K562 (cell line): ENCODE measurements at regions not wholly inside any gene's neighbourhood (a gene's known extent, or its start where the extent isn't known, plus 50 kb on each side); places are given as distances from the start of the nearest gene placed in this dataset.

Experiments
- ATAC-seq: fragments of 200-7000 bp; cut with Tn5 transposase; 3 replicates; pipeline ENCODE4 v1.9.1; 2020; ENCODE audit warnings: moderate library complexity
- BruUV-seq: library from RNA; stranded (reverse); fragments of 400-500 nt; replicated peaks from 2 replicates; lab custom pipeline; 2021; lab: Mats Ljungman, UMichigan
- CTCF ChIA-PET: fragments of 300-600 bp; formaldehyde crosslinking; extraction: SDS; loops from one replicate; lab custom pipeline; 2021; ENCODE audit warnings: low intra/inter-chr PET ratio; lab: Yijun Ruan, JAX
- POLR2A ChIA-PET: fragments of 300-600, 350-650 bp; sonication (Branson Sonifier 250); formaldehyde crosslinking; extraction: SDS; loops from one replicate; lab custom pipeline; 2021; ENCODE audit warnings: antibody characterized with exemption, inconsistent platforms; lab: Yijun Ruan, JAX
- DNase-seq, 4 experiments: peaks; one replicate each; pipeline versions ENCODE4 v3.0.0 to v3.0.0-alpha.2; 2011 to 2018; ENCODE audit warnings: low spot score in 3 of 4, mixed read lengths in 3 of 4; ENCODE audit errors: extremely low read depth in 1 of 4
- FAIRE-seq: peaks from 2 replicates; lab custom pipeline; 2011; peaks lifted over from hg19 to GRCh38; lab: Jason Lieb, UNC
- H2AFZ ChIP-seq: 2 replicates; pipeline ENCODE4 v1.6.0; 2011; ENCODE audit warnings: low read depth, low read length, control low read depth, inconsistent platforms
- H3K27ac ChIP-seq: fragments of 200-600 bp; 3 replicates; pipeline ENCODE4 v1.8.0; 2011; ENCODE audit warnings: low read depth, mild to moderate bottlenecking, control low read depth, inconsistent platforms, low read length, moderate library complexity, mixed read lengths; ENCODE audit errors: extremely low read depth
- H3K27me3 ChIP-seq, 2 experiments: fragments of 300-600 bp in 1 of 2; 2 replicates in 1 of 2; 3 replicates in 1 of 2; pipeline versions ENCODE4 v1.6.0 to v1.8.0; 2011; ENCODE audit warnings: inconsistent platforms in 2 of 2, low read length in 2 of 2, mild to moderate bottlenecking in 1 of 2, mixed read lengths in 1 of 2, moderate library complexity in 1 of 2; ENCODE audit not compliant: control insufficient read depth in 2 of 2, insufficient read depth in 2 of 2
- H3K36me3 ChIP-seq: fragments of 300-600 bp; 3 replicates; pipeline ENCODE4 v1.8.0; 2011; ENCODE audit warnings: mild to moderate bottlenecking, low read length, inconsistent platforms; ENCODE audit not compliant: control insufficient read depth, insufficient read depth
- H3K4me1 ChIP-seq, 2 experiments: fragments of 200-600 bp in 1 of 2; replicated peaks in 1 of 2; 2 replicates in 1 of 2; 3 replicates in 1 of 2; pipeline versions ENCODE4 v1.5.1 to v1.8.0; 2011; ENCODE audit warnings: inconsistent platforms in 2 of 2, low read length in 2 of 2, mild to moderate bottlenecking in 1 of 2, mixed read lengths in 1 of 2, moderate library complexity in 1 of 2; ENCODE audit not compliant: control insufficient read depth in 2 of 2, insufficient read depth in 2 of 2
- H3K4me2 ChIP-seq: 2 replicates; pipeline ENCODE4 v1.6.1; 2011; ENCODE audit warnings: low read length, control low read depth, inconsistent platforms, mixed read lengths; ENCODE audit not compliant: insufficient read depth
- H3K4me3 ChIP-seq: fragments of 200-600 bp; sonication (generic), shearing (Covaris generic); 2 replicates; pipeline ENCODE4 v1.5.1; 2016; ENCODE audit warnings: control low read depth, inconsistent platforms
- H3K79me2 ChIP-seq: fragments of 200-600 bp; 3 replicates; pipeline ENCODE4 v1.8.0; 2011; ENCODE audit warnings: low read length, inconsistent platforms; ENCODE audit not compliant: control insufficient read depth, insufficient read depth
- H3K9ac ChIP-seq, 2 experiments: 2 replicates each; pipeline versions ENCODE4 v1.6.0 to v1.6.1; 2011; ENCODE audit warnings: low read depth in 2 of 2, low read length in 2 of 2, control low read depth in 1 of 2, inconsistent platforms in 1 of 2, mild to moderate bottlenecking in 1 of 2, mixed read lengths in 1 of 2; ENCODE audit not compliant: insufficient read depth in 1 of 2
- H3K9me1 ChIP-seq: one replicate; pipeline ENCODE4 v1.6.0; 2011; ENCODE audit warnings: inconsistent platforms, mild to moderate bottlenecking, low read length, moderate library complexity; ENCODE audit not compliant: control insufficient read depth, insufficient read depth
- H3K9me3 ChIP-seq: replicated peaks from 2 replicates; pipeline ENCODE4 v1.5.1; 2011; ENCODE audit warnings: low read depth, low read length, inconsistent platforms; ENCODE audit not compliant: control insufficient read depth, insufficient read depth
- H4K20me1 ChIP-seq: replicated peaks from 2 replicates; pipeline ENCODE4 v1.6.1; 2011; ENCODE audit warnings: low read length, inconsistent platforms, mixed read lengths; ENCODE audit not compliant: control insufficient read depth, insufficient read depth
- CTBP1 ChIP-seq: fragments of 450-650 bp; IDR thresholded peaks from 2 replicates; pipeline ENCODE4 v1.6.1; 2016; ENCODE audit warnings: borderline replicate concordance
- FOXK2 ChIP-seq, 2 experiments: fragments of 450-650 bp; IDR thresholded peaks in 1 of 2; conservative IDR thresholded peaks in 1 of 2; 2 replicates each; pipeline ENCODE4 v1.6.1; 2016; ENCODE audit warnings: low read depth in 2 of 2, mild to moderate bottlenecking in 1 of 2
- GABPB1 ChIP-seq: sonication (generic); formaldehyde crosslinking; IDR thresholded peaks from 2 replicates; pipeline ENCODE4 v1.8.0; 2022; ENCODE audit warnings: mild to moderate bottlenecking, missing genetic modification reagents
- KHSRP ChIP-seq: fragments of 450-650 bp; IDR thresholded peaks from 2 replicates; pipeline ENCODE4 v1.6.1; 2017
- LCOR ChIP-seq: sonication (generic); formaldehyde crosslinking; IDR thresholded peaks from 2 replicates; pipeline ENCODE4 v1.8.0; 2022; ENCODE audit warnings: mild to moderate bottlenecking, missing genetic modification reagents
- MBD2 ChIP-seq: sonication (generic); IDR thresholded peaks from 2 replicates; pipeline ENCODE4 v1.6.1; 2016; ENCODE audit warnings: low read depth, borderline replicate concordance
- MCM3 ChIP-seq: fragments of 450-650 bp; IDR thresholded peaks from 2 replicates; pipeline ENCODE4 v1.6.1; 2016
- SNIP1 ChIP-seq: fragments of 450-650 bp; IDR thresholded peaks from 2 replicates; pipeline ENCODE4 v1.7.1; 2017; ENCODE audit warnings: low read depth, mild to moderate bottlenecking
- TSHZ1 ChIP-seq: fragments of 250-450 bp; sonication (Bioruptor Pico); IDR thresholded peaks from 2 replicates; pipeline ENCODE4 v1.4.0; 2020; ENCODE audit warnings: mild to moderate bottlenecking, moderate library complexity
- ZNF140 ChIP-seq: fragments of 250-450 bp; sonication (Bioruptor Pico); IDR thresholded peaks from 2 replicates; pipeline ENCODE4 v1.8.0; 2021; ENCODE audit warnings: moderate library complexity, mild to moderate bottlenecking, inconsistent platforms
- ZNF398 ChIP-seq: fragments of 250-450 bp; sonication (Bioruptor Pico); IDR thresholded peaks from 2 replicates; pipeline ENCODE4 v1.8.0; 2021; ENCODE audit warnings: moderate library complexity, mild to moderate bottlenecking, inconsistent platforms
- ZNF668 ChIP-seq: fragments of 250-450 bp; sonication (Bioruptor Pico); IDR thresholded peaks from 2 replicates; pipeline ENCODE4 v1.8.0; 2022; ENCODE audit warnings: mild to moderate bottlenecking, inconsistent platforms
- ZNF780A ChIP-seq: fragments of 250-450 bp; sonication (Bioruptor Pico); IDR thresholded peaks from 2 replicates; pipeline ENCODE4 v1.5.0; 2021; ENCODE audit warnings: mild to moderate bottlenecking
- WGBS: fragments of 100-300 bp; shearing (Covaris generic); methylation state at CpG from one replicate; pipeline ENCODE4 v1.1.6; 2016; ENCODE audit warnings: low coverage, mixed read lengths; ENCODE audit not compliant: insufficient coverage; ENCODE audit errors: missing lambda C conversion rate; 5-methylcytosine and 5-hydroxymethylcytosine counted together
- in situ Hi-C: fragments of 300-500 bp; cut with MboI; formaldehyde crosslinking; loops from 4 replicates; pipeline ENCODE4 v1.15.0; 2018; ENCODE audit warnings: inconsistent platforms, mixed read lengths
- intact Hi-C: fragments of 100-400 bp; cut with micrococcal nuclease; formaldehyde crosslinking; loops from 2 replicates; pipeline ENCODE4 v1.14.2; 2022

GRCh38 chr6:124879992-124880355 lies 82.3 kb upstream of the RNF217 start:
- no peak for ATAC-seq
- no peak overlapping the region for H3K4me2 ChIP-seq
- H3K4me3 ChIP-seq = no peak overlapping the region
- H3K36me3 ChIP-seq = no peaks in the 10 kb centered on the region
- 45% methylated on average over 2 of the region's 2 CpGs for WGBS
- FAIRE-seq = no peak
- no peaks in the 10 kb centered on the region; a peak in 1 of 5 replicates for H3K4me1 ChIP-seq
- H2AFZ ChIP-seq = no peak overlapping the region
- DNase-seq = no peak
- H3K9me3 ChIP-seq = no peaks in the 10 kb centered on the region
- intact Hi-C loops (no loop called here), in situ Hi-C loops (loop anchor here (10.0 kb wide), 3 partner anchors 425 to 965 kb away; partner anchors contain the start of gene HDDC2)
- no peaks in the 10 kb centered on the region for H4K20me1 ChIP-seq
- H3K27ac ChIP-seq = no peak overlapping the region
- H3K79me2 ChIP-seq = no peaks in the 10 kb centered on the region
- POLR2A ChIA-PET = interaction anchor here (0.6 kb wide), 1 partner anchor 178 kb away, joined by 5 read pairs; no protein-coding TSS in a partner anchor
- H3K27me3 ChIP-seq = no peaks in the 10 kb centered on the region
- no peak overlapping the region for H3K9ac ChIP-seq
- H3K9me1 ChIP-seq = no peaks in the 10 kb centered on the region
- CTCF ChIA-PET = no interaction called here
- no TSS peak for BruUV-seq
- TF ChIP-seq FOXK2 (conservative IDR thresholded peaks at IDR 0.05 in 1 of 2, IDR thresholded peaks at IDR 0.05 in 1 of 2; ENCODE audit: low read depth in 2 of 2) = no peak
- no peak for TF ChIP-seq MBD2
- TF ChIP-seq CTBP1 = no peak
- no peak for TF ChIP-seq ZNF398 (CRISPR knock-in tag)
- no peak for TF ChIP-seq KHSRP
- no peak for TF ChIP-seq ZNF140 (CRISPR knock-in tag)
- no peak for TF ChIP-seq MCM3
- no peak for TF ChIP-seq ZNF780A (CRISPR knock-in tag)
- TF ChIP-seq TSHZ1 (CRISPR knock-in tag) = no peak
- TF ChIP-seq SNIP1 = no peak
- TF ChIP-seq LCOR (CRISPR knock-in tag) = no peak
- TF ChIP-seq ZNF668 (CRISPR knock-in tag) = no peak
- TF ChIP-seq GABPB1 (CRISPR knock-in tag) = no peak
